ENCODE measurements at regions not wholly inside any gene's neighbourhood (a gene's known extent, or its start where the extent isn't known, plus 50 kb on each side); places are given as distances from the start of the nearest gene placed in this dataset.

DNA sequence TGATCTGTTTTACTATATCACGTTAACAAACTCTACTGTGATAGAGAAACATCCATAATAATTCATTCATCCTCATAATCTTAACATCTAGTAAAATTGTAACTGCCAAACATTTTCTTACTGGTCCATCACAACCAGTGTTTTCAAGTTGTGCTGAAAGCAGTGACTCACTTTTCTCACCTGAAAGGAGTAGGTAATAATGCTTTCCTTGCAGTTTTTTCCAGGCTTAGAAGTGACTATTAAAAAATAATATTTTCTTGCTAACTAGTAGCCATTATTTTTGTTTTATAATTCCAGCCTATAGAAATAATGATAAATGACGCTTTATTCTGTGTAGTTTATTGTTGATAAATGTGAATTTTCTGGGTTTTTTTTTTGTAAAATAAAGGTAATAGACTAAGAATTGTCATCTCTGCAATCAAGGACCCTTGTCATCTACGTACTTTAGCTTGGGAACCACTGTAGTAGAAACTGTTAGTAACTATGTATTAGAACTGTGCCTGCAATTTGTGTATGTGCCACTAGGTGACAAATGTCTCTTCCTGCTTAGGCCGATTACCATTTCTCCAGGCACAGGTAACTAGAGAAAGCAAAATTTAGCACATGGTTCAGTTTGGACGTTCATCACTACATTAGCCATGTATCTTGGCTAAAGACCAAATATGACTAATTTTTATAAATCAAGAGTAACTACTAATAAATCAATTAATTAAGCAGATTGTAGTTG lies 409.4 kb upstream of the ERCC4 start:
- no peak overlapping the region for H3K4me2 ChIP-seq (ENCODE audit: control insufficient read depth, insufficient read depth)
- no peaks in the 10 kb centered on the region; the same call in 2 of the 3 replicates for H3K9me3 ChIP-seq (replicated peaks; ENCODE audit: control insufficient read depth, insufficient read depth, low read length)
- ChIA-PET SMC1A (ENCODE audit: uncharacterized antibody, unreplicated experiment) (no interaction called here), CTCF (no interaction called here), RAD21 (ENCODE audit: unreplicated experiment) (no interaction called here), POLR2A (no interaction called here)
- H3K36me3 ChIP-seq (ENCODE audit: control insufficient read depth in 2 of 2, insufficient read depth in 2 of 2, low read length in 1 of 2), result no peaks in the 10 kb centered on the region
- 13% methylated on average over 5 of the region's 5 CpGs for WGBS (ENCODE audit: insufficient coverage, insufficient replicate concordance, low lambda C conversion rate, missing lambda C conversion rate)
- intact Hi-C loops (cut with micrococcal nuclease; ENCODE audit: unreplicated experiment) (no loop called here), in situ Hi-C loops (cut with MboI) (no loop called here)
- H4K20me1 ChIP-seq (ENCODE audit: control insufficient read depth, insufficient read depth), result no peaks in the 10 kb centered on the region
- FAIRE-seq (peak; percentile 7), DNase-seq (ENCODE audit: low read depth, low spot score) (no peak), ATAC-seq (no peak)
- no peaks in the 10 kb centered on the region for H3K27me3 ChIP-seq (replicated peaks in 1 of 2; ENCODE audit: control insufficient read depth in 2 of 2, insufficient read depth in 2 of 2, low read length in 1 of 2)
- BruUV-seq (replicated peaks), result no TSS peak
- H2AFZ ChIP-seq (ENCODE audit: control insufficient read depth, low read depth, low read length), result no peak overlapping the region
- no peaks in the 10 kb centered on the region for H3K4me1 ChIP-seq (ENCODE audit: control insufficient read depth, insufficient read depth, low read length)
- H3K27ac ChIP-seq (ENCODE audit: control insufficient read depth, insufficient read depth), result no peak overlapping the region
- no peak overlapping the region for H3K9ac ChIP-seq (ENCODE audit: control insufficient read depth, insufficient read depth, low read length)
- TF ChIP-seq, protein P1, sequence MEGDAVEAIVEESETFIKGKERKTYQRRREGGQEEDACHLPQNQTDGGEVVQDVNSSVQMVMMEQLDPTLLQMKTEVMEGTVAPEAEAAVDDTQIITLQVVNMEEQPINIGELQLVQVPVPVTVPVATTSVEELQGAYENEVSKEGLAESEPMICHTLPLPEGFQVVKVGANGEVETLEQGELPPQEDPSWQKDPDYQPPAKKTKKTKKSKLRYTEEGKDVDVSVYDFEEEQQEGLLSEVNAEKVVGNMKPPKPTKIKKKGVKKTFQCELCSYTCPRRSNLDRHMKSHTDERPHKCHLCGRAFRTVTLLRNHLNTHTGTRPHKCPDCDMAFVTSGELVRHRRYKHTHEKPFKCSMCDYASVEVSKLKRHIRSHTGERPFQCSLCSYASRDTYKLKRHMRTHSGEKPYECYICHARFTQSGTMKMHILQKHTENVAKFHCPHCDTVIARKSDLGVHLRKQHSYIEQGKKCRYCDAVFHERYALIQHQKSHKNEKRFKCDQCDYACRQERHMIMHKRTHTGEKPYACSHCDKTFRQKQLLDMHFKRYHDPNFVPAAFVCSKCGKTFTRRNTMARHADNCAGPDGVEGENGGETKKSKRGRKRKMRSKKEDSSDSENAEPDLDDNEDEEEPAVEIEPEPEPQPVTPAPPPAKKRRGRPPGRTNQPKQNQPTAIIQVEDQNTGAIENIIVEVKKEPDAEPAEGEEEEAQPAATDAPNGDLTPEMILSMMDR (IDR thresholded peaks at IDR 0.05 in 2 of 3, conservative IDR thresholded peaks at IDR 0.05 in 1 of 3; ENCODE audit: control insufficient read depth in 2 of 3, extremely low read depth in 1 of 3, insufficient read depth in 1 of 3, low read depth in 3 of 3, low read length in 3 of 3), result peak in 1 of 3 experiments; percentile 29; a peak in 1 of 6 replicates
- TF ChIP-seq BACH1 (IDR thresholded peaks at IDR 0.05; ENCODE audit: borderline replicate concordance), result no peak
- no peak overlapping the region for H3K4me3 ChIP-seq
- no peaks in the 10 kb centered on the region for H3K79me2 ChIP-seq (ENCODE audit: control insufficient read depth, insufficient read depth, low read length)

DNA sequence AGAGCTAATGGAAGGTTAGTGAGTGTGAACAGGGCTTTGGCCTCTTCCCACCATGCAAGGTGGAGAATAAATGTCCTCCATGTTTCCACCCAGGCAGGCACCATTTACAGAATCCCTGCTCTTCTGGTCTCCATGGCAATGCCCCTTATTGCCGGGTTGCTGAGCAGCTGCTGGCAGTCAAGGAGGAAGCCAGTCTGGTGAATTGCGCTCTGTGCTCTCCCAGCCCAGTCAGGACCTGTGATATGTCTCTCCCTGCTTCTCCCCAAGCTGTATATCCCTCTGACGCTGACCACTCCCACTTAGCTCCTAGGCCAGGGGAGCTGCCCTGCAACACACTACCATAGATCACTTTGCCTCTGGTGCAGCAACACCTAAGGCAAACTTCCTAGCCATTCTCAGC lies 402.1 kb upstream of the ERCC4 start:
- ChIA-PET RAD21 (ENCODE audit: unreplicated experiment) (no interaction called here), POLR2A (no interaction called here), SMC1A (ENCODE audit: uncharacterized antibody, unreplicated experiment) (interaction anchor here (1.1 kb wide), 1 partner anchor 13 kb away, joined by 4 read pairs; no protein-coding TSS in a partner anchor), CTCF (interaction anchor here (0.5 to 1.6 kb wide), 4 partner anchors 8 to 514 kb away, joined by 3 to 5 read pairs (median 3); no protein-coding TSS in a partner anchor)
- intact Hi-C loops (cut with micrococcal nuclease; ENCODE audit: unreplicated experiment) (no loop called here), in situ Hi-C loops (cut with MboI) (no loop called here)
- Histone ChIP-seq H3K9me3 (replicated peaks; ENCODE audit: control insufficient read depth, insufficient read depth, low read length) (no peaks in the 10 kb centered on the region; the same call in 2 of the 3 replicates), H3K27ac (ENCODE audit: control insufficient read depth, insufficient read depth) (no peak overlapping the region), H4K20me1 (ENCODE audit: control insufficient read depth, insufficient read depth) (no peaks in the 10 kb centered on the region), H3K4me2 (ENCODE audit: control insufficient read depth, insufficient read depth) (no peak overlapping the region), H3K4me3 (no peak overlapping the region), H2AFZ (ENCODE audit: control insufficient read depth, low read depth, low read length) (no peak overlapping the region), H3K79me2 (ENCODE audit: control insufficient read depth, insufficient read depth, low read length) (no peaks in the 10 kb centered on the region), H3K27me3 (replicated peaks in 1 of 2; ENCODE audit: control insufficient read depth in 2 of 2, insufficient read depth in 2 of 2, low read length in 1 of 2) (no peaks in the 10 kb centered on the region), H3K4me1 (ENCODE audit: control insufficient read depth, insufficient read depth, low read length) (no peaks in the 10 kb centered on the region), H3K9ac (ENCODE audit: control insufficient read depth, insufficient read depth, low read length) (no peak overlapping the region), H3K36me3 (ENCODE audit: control insufficient read depth in 2 of 2, insufficient read depth in 2 of 2, low read length in 1 of 2) (no peaks in the 10 kb centered on the region)
- no TSS peak for BruUV-seq (replicated peaks)
- no peak for FAIRE-seq
- TF ChIP-seq ZNF592 (IDR thresholded peaks at IDR 0.05) (no peak), STAT3 (IDR thresholded peaks at IDR 0.05; ENCODE audit: low read depth, low read length) (no peak)
- DNase-seq (ENCODE audit: low read depth, low spot score), result no peak
- WGBS (ENCODE audit: insufficient coverage, insufficient replicate concordance, low lambda C conversion rate, missing lambda C conversion rate), result 10% methylated on average over 3 of the region's 3 CpGs
- ATAC-seq, result no peak
